Prostate gland (tissue), 2 donors: ENCODE measurements at regions not wholly inside any gene's neighbourhood (a gene's known extent, or its start where the extent isn't known, plus 50 kb on each side); places are given as distances from the start of the nearest gene placed in this dataset.

ENCODE experiments used
- DNase-seq: peaks from one replicate; pipeline ENCODE4 v3.0.0-alpha.2; 2019; ENCODE audit warnings: low spot score
- H3K27ac ChIP-seq, 2 donors: fragments of 200-600 bp; sonication (generic); 2 replicates each; pipeline ENCODE4 v1.5.1; 2017 to 2019
- H3K27me3 ChIP-seq: fragments of 200-600 bp; sonication (generic); replicated peaks from 2 replicates; pipeline ENCODE4 v1.5.1; 2019; ENCODE audit not compliant: insufficient read depth
- H3K36me3 ChIP-seq, 2 donors: fragments of 200-600 bp; sonication (generic); 1 replicate in 1 of 2; 2 replicates in 1 of 2; pipeline versions ENCODE4 v1.5.1 to v1.8.1; 2017 to 2019
- H3K4me1 ChIP-seq: fragments of 200-600 bp; sonication (generic); replicated peaks from 2 replicates; pipeline ENCODE4 v1.5.1; 2019
- H3K4me3 ChIP-seq, 2 donors: fragments of 200-600 bp; sonication (generic); 2 replicates each; pipeline ENCODE4 v1.5.1; 2017 to 2019
- H3K9me3 ChIP-seq: fragments of 200-600 bp; sonication (generic); 2 replicates; pipeline ENCODE4 v1.5.1; 2017
- POLR2A ChIP-seq: fragments of 450-650 bp; IDR thresholded peaks from one replicate; pipeline ENCODE4 v1.6.1; 2016; ENCODE audit warnings: antibody characterized with exemption, mild to moderate bottlenecking
- POLR2AphosphoS5 ChIP-seq: sonication (generic); formaldehyde crosslinking; IDR thresholded peaks from one replicate; pipeline ENCODE4 v1.6.1; 2017; ENCODE audit warnings: antibody characterized with exemption
- WGBS: methylation state at CpG from one replicate; pipeline ENCODE4 v1.1.5; 2018; 5-methylcytosine and 5-hydroxymethylcytosine counted together
- intact Hi-C: fragments of 100-400 bp; cut with DNase I; formaldehyde crosslinking; loops from one replicate; pipeline ENCODE4 v1.14.2; 2022
- TF ChIP-seq, protein P1 (sequence below), 4 experiments: fragments of 200-600 bp in 2 of 4; fragments of 450-650 bp in 2 of 4; sonication (generic) in 2 of 4; IDR thresholded peaks; 1 replicate in 3 of 4; 2 replicates in 1 of 4; pipeline ENCODE4 v1.5.1; 2016 to 2019; ENCODE audit warnings: antibody characterized with exemption in 4 of 4, mild to moderate bottlenecking in 2 of 4, moderate library complexity in 2 of 4

DNA sequence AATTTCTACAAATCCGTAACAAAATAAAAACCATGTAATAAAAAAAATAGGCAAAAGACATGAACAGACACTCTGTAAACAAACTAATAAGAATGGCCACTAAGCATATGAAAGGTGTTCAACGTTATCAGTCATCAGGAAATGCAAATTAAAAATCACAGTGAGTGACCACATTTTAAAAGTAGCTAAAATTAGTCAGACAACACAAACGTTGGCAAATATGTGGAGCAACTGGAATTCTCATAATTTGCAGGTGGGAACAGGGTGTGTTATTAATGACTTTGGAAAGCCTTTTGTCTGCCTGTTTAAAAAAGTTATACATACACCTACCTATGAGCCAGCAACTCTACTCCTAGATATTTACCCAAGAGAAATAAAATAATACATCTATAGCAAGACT, 164.4 kb downstream of the RMI1 start:
- Histone ChIP-seq H3K9me3 (no peaks in the 10 kb centered on the region), H3K27me3 (no peaks in the 10 kb centered on the region), H3K27ac (no peak overlapping the region), H3K4me1 (no peaks in the 10 kb centered on the region), H3K36me3 (no peaks in the 10 kb centered on the region), H3K4me3 (no peak overlapping the region)
- intact Hi-C loops = no loop called here
- DNase-seq = no peak
- 62% methylated on average over 3 of the region's 3 CpGs for WGBS
- TF ChIP-seq, protein P1, sequence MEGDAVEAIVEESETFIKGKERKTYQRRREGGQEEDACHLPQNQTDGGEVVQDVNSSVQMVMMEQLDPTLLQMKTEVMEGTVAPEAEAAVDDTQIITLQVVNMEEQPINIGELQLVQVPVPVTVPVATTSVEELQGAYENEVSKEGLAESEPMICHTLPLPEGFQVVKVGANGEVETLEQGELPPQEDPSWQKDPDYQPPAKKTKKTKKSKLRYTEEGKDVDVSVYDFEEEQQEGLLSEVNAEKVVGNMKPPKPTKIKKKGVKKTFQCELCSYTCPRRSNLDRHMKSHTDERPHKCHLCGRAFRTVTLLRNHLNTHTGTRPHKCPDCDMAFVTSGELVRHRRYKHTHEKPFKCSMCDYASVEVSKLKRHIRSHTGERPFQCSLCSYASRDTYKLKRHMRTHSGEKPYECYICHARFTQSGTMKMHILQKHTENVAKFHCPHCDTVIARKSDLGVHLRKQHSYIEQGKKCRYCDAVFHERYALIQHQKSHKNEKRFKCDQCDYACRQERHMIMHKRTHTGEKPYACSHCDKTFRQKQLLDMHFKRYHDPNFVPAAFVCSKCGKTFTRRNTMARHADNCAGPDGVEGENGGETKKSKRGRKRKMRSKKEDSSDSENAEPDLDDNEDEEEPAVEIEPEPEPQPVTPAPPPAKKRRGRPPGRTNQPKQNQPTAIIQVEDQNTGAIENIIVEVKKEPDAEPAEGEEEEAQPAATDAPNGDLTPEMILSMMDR (IDR thresholded peaks at IDR 0.05) = no peak
- no peak for TF ChIP-seq POLR2A
- no peak for TF ChIP-seq POLR2AphosphoS5

DNA sequence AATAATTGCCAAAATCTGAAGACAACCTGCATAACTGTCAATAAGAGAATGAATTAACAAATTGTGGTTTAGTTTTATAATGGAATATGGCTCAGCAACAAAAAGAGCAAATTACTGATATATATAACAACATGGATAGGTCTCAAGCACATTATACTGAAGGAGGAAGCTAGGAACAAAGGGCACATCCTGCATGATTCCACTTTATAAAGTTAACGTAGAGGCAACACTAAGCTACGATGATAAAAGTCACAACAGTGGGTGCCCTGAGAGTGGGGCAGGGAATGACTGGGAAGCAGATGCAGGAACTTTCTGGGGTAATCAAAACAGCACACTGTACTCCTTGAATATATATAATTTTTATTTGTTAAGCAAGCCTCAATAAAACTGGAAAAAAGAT, 165.2 kb downstream of the RMI1 start:
- no peak for DNase-seq
- H3K27ac ChIP-seq = no peak overlapping the region
- H3K9me3 ChIP-seq = no peaks in the 10 kb centered on the region
- H3K36me3 ChIP-seq = no peaks in the 10 kb centered on the region
- H3K4me3 ChIP-seq = no peak overlapping the region
- intact Hi-C loops = no loop called here
- no peaks in the 10 kb centered on the region for H3K27me3 ChIP-seq
- H3K4me1 ChIP-seq = no peaks in the 10 kb centered on the region
- WGBS = 71% methylated on average over 2 of the region's 2 CpGs
- TF ChIP-seq POLR2A (no peak), POLR2AphosphoS5 (no peak)
- TF ChIP-seq, protein P1 (IDR thresholded peaks at IDR 0.05) = no peak

GRCh38 chr9:84146893-84147710, 166.5 kb downstream of the RMI1 start:
- Histone ChIP-seq H3K27ac (no peak overlapping the region), H3K4me3 (no peak overlapping the region), H3K9me3 (no peaks in the 10 kb centered on the region), H3K36me3 (no peaks in the 10 kb centered on the region), H3K27me3 (no peaks in the 10 kb centered on the region), H3K4me1 (no peaks in the 10 kb centered on the region)
- intact Hi-C loops = no loop called here
- WGBS = 41% methylated on average over 6 of the region's 6 CpGs
- no peak for DNase-seq
- no peak for TF ChIP-seq POLR2AphosphoS5
- no peak for TF ChIP-seq POLR2A
- TF ChIP-seq, protein P1 (IDR thresholded peaks at IDR 0.05) = no peak

GRCh38 chr9:84151236-84151635, 170.6 kb downstream of the RMI1 start:
- WGBS = 75% methylated on average over 5 of the region's 5 CpGs
- H3K4me3 ChIP-seq = no peak overlapping the region
- H3K27me3 ChIP-seq = no peaks in the 10 kb centered on the region
- no peaks in the 10 kb centered on the region for H3K36me3 ChIP-seq
- H3K27ac ChIP-seq = no peak overlapping the region
- intact Hi-C loops = no loop called here
- TF ChIP-seq, protein P1 (IDR thresholded peaks at IDR 0.05) = no peak
- no peak for TF ChIP-seq POLR2AphosphoS5
- no peak for TF ChIP-seq POLR2A
- no peak for DNase-seq
- no peaks in the 10 kb centered on the region for H3K4me1 ChIP-seq
- H3K9me3 ChIP-seq = no peaks in the 10 kb centered on the region

DNA sequence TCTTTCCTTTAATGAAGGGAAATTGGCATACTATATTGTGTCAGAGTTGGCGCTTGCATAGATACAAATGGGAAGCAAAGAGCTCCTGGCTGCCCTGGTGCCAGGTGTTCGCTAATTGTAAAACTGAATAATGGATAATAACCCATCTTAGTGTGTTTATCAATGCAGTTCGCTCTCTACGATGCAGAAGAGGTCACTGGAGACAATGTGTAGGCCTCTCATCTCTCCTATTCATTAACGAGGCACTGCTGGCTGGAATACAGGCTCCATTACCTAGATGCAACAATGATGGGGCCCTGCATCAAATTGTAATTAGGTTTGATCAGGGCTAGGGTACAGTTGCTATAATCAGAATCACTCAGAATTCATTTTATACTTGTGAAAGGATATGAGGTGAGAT, 171.0 kb downstream of the RMI1 start:
- no peaks in the 10 kb centered on the region for H3K4me1 ChIP-seq
- no peaks in the 10 kb centered on the region for H3K9me3 ChIP-seq
- 82% methylated on average over 5 of the region's 5 CpGs for WGBS
- no peaks in the 10 kb centered on the region for H3K36me3 ChIP-seq
- intact Hi-C loops = no loop called here
- H3K27me3 ChIP-seq = no peaks in the 10 kb centered on the region
- TF ChIP-seq POLR2A (no peak), POLR2AphosphoS5 (no peak)
- TF ChIP-seq, protein P1 (IDR thresholded peaks at IDR 0.05) = no peak
- DNase-seq = no peak
- no peak overlapping the region for H3K4me3 ChIP-seq
- no peak overlapping the region for H3K27ac ChIP-seq
